Right lobe of liver (tissue), 4 donors: ENCODE measurements at regions not wholly inside any gene's neighbourhood (a gene's known extent, or its start where the extent isn't known, plus 50 kb on each side); places are given as distances from the start of the nearest gene placed in this dataset.

Source experiments
- POLR2A ChIP-seq: fragments of 450-650 bp; IDR thresholded peaks from one replicate; pipeline ENCODE4 v1.6.1; 2017; ENCODE audit warnings: antibody characterized with exemption, mild to moderate bottlenecking
- TF ChIP-seq, protein P1 (sequence below), 4 donors: fragments of 200-600 bp in 3 of 4; fragments of 450-650 bp in 1 of 4; IDR thresholded peaks; one replicate each; pipeline versions ENCODE4 v1.5.1 to v1.8.0; 2016 to 2022; ENCODE audit warnings: antibody characterized with exemption in 4 of 4, mild to moderate bottlenecking in 2 of 4
- donor health status: DM: no; HTN: no; CAD: no.
- donor health status: DM: no; HTN: no; CAD: no.
- donor health status: DM: no; HTN: yes; CAD: no.

DNA sequence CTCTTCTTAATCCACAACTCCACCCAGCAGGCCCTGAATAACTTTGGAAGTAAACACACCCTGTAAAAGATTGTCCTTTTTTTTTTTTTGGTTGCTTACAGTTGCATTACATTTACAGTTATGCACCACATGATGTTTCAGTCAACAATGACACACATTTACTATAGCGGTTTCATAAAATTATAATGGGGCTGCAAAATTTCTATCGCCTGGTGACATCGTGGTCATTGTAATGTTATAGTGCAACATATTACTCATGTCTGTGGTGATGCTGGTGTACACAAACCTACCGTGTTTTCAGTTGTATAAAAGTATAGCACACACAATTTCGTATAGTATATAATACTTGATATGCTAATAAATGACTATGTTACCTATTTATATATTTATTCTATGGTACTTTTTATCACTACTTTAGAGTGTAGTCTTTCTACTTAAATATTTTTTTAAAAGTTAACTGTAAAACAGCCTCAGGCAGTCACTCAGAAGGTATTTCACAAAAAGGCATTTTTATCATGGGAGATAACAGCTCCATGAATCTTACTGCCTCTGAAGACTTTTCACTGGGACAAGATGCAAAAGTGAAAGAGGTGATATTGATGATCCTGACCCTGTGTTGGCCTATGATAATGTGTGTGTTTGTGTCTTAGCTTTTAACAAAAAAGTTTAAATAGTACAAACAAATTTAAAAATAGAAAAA is 695.4 kb upstream of the CDH18 start:
- TF ChIP-seq, protein P1, sequence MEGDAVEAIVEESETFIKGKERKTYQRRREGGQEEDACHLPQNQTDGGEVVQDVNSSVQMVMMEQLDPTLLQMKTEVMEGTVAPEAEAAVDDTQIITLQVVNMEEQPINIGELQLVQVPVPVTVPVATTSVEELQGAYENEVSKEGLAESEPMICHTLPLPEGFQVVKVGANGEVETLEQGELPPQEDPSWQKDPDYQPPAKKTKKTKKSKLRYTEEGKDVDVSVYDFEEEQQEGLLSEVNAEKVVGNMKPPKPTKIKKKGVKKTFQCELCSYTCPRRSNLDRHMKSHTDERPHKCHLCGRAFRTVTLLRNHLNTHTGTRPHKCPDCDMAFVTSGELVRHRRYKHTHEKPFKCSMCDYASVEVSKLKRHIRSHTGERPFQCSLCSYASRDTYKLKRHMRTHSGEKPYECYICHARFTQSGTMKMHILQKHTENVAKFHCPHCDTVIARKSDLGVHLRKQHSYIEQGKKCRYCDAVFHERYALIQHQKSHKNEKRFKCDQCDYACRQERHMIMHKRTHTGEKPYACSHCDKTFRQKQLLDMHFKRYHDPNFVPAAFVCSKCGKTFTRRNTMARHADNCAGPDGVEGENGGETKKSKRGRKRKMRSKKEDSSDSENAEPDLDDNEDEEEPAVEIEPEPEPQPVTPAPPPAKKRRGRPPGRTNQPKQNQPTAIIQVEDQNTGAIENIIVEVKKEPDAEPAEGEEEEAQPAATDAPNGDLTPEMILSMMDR (IDR thresholded peaks at IDR 0.05): no peak
- TF ChIP-seq POLR2A: no peak
